B cell (primary cell): ENCODE measurements at regions not wholly inside any gene's neighbourhood (a gene's known extent, or its start where the extent isn't known, plus 50 kb on each side); places are given as distances from the start of the nearest gene placed in this dataset.

Experiments
- CTCF ChIP-seq: fragments of 200-600 bp; IDR thresholded peaks from one replicate; pipeline ENCODE4 v1.8.0; 2022; ENCODE audit warnings: antibody characterized with exemption, mild to moderate bottlenecking
- EZH2 ChIP-seq: IDR thresholded peaks from 2 replicates; pipeline ENCODE4 v1.6.1; 2012; ENCODE audit warnings: borderline replicate concordance, low read depth, mild to moderate bottlenecking, moderate library complexity, low read length; ENCODE audit not compliant: insufficient read depth, poor library complexity, severe bottlenecking

GRCh38 chr1:189021577-189021976 is 1456.1 kb downstream of the BRINP3 start:
- TF ChIP-seq CTCF (no peak), EZH2 (no peak)
